MM.1S (cell line): ENCODE measurements at regions not wholly inside any gene's neighbourhood (a gene's known extent, or its start where the extent isn't known, plus 50 kb on each side); places are given as distances from the start of the nearest gene placed in this dataset.

Experiments used
- DNase-seq: peaks from one replicate; pipeline ENCODE4 v3.0.0-alpha.2; 2015
- H2AFZ ChIP-seq: fragments of 300-600 bp; sonication (generic); 2 replicates; pipeline ENCODE4 v1.6.0; 2016; ENCODE audit warnings: antibody characterized with exemption, low read length
- H3F3A ChIP-seq: fragments of 300-600 bp; sonication (generic); 2 replicates; pipeline ENCODE4 v1.6.1; 2016; ENCODE audit warnings: mild to moderate bottlenecking, antibody characterized with exemption, low read length, moderate library complexity, mixed read lengths; ENCODE audit not compliant: insufficient read depth
- H3K27ac ChIP-seq: fragments of 300-600 bp; sonication (generic); 2 replicates; pipeline ENCODE4 v1.5.1; 2016; ENCODE audit warnings: mild to moderate bottlenecking, low read length
- H3K27me3 ChIP-seq: fragments of 300-600 bp; sonication (generic); replicated peaks from 2 replicates; pipeline ENCODE4 v1.6.0; 2016; ENCODE audit warnings: low read length; ENCODE audit not compliant: insufficient read depth
- H3K36me3 ChIP-seq: fragments of 300-600 bp; sonication (generic); replicated peaks from 2 replicates; pipeline ENCODE4 v1.6.1; 2016; ENCODE audit warnings: mild to moderate bottlenecking, low read length, mixed read lengths; ENCODE audit not compliant: insufficient read depth
- H3K4me1 ChIP-seq: fragments of 300-600 bp; sonication (generic); 2 replicates; pipeline ENCODE4 v1.6.1; 2016; ENCODE audit warnings: low read length, mixed read lengths
- H3K4me2 ChIP-seq: fragments of 300-600 bp; sonication (generic); 2 replicates; pipeline ENCODE4 v1.6.0; 2016; ENCODE audit warnings: low read depth, low read length
- H3K4me3 ChIP-seq: fragments of 300-600 bp; sonication (generic); 2 replicates; pipeline ENCODE4 v1.5.1; 2016; ENCODE audit warnings: low read length, mixed read lengths
- H3K79me2 ChIP-seq: fragments of 300-600 bp; sonication (generic); 2 replicates; pipeline ENCODE4 v1.6.1; 2016; ENCODE audit warnings: mixed run types, low read length, mixed read lengths
- H3K9ac ChIP-seq: fragments of 300-600 bp; sonication (generic); 2 replicates; pipeline ENCODE4 v1.6.1; 2016; ENCODE audit warnings: low read length, mixed read lengths
- H3K9me2 ChIP-seq: fragments of 300-600 bp; sonication (generic); replicated peaks from 2 replicates; pipeline ENCODE4 v1.6.1; 2016; ENCODE audit warnings: mild to moderate bottlenecking, low read length, mixed read lengths; ENCODE audit not compliant: insufficient read depth
- H3K9me3 ChIP-seq: fragments of 300-600 bp; sonication (generic); replicated peaks from 2 replicates; pipeline ENCODE4 v1.6.1; 2016; ENCODE audit warnings: mild to moderate bottlenecking, low read length, mixed read lengths; ENCODE audit not compliant: insufficient read depth
- H4K20me1 ChIP-seq: fragments of 300-600 bp; sonication (generic); 2 replicates; pipeline ENCODE4 v1.6.1; 2016; ENCODE audit warnings: mild to moderate bottlenecking, low read length, moderate library complexity, mixed read lengths; ENCODE audit not compliant: insufficient read depth
- CTCF ChIP-seq: fragments of 300-600 bp; sonication (generic); IDR thresholded peaks from 2 replicates; pipeline ENCODE4 v1.5.1; 2016; ENCODE audit warnings: antibody characterized with exemption, low read length, mixed read lengths
- EZH2 ChIP-seq: fragments of 300-600 bp; sonication (generic); optimal IDR thresholded peaks from 2 replicates; pipeline ENCODE3; 2017; ENCODE audit warnings: low read depth, mild to moderate bottlenecking, antibody characterized with exemption, low read length, mixed read lengths
- EZH2phosphoT487 ChIP-seq: fragments of 300-600 bp; sonication (generic); IDR thresholded peaks from 2 replicates; pipeline ENCODE4 v1.6.1; 2018; ENCODE audit warnings: antibody characterized with exemption, low read length

GRCh38 chr21:41606706-41607105 is 98.7 kb upstream of the TMPRSS2 start:
- Histone ChIP-seq H3K27ac (no peak overlapping the region), H3K4me2 (no peak overlapping the region), H3K4me3 (no peak overlapping the region), H3K9ac (no peak overlapping the region), H2AFZ (no peak overlapping the region), H4K20me1 (no peaks in the 10 kb centered on the region), H3K79me2 (no peaks in the 10 kb centered on the region), H3K27me3 (peaks cover 32% of the 10 kb centered on the region), H3K36me3 (no peaks in the 10 kb centered on the region), H3F3A (no peaks in the 10 kb centered on the region), H3K9me3 (no peaks in the 10 kb centered on the region), H3K9me2 (no peaks in the 10 kb centered on the region), H3K4me1 (no peaks in the 10 kb centered on the region)
- DNase-seq: no peak
- TF ChIP-seq EZH2phosphoT487: no peak
- no peak for TF ChIP-seq EZH2

GRCh38 chr21:41605934-41606285 is 98.0 kb upstream of the TMPRSS2 start:
- TF ChIP-seq CTCF: no peak
- TF ChIP-seq EZH2phosphoT487: no peak
- no peak for TF ChIP-seq EZH2
- Histone ChIP-seq H3K36me3 (no peaks in the 10 kb centered on the region), H3K9me2 (no peaks in the 10 kb centered on the region), H3K4me3 (no peak overlapping the region), H3K27me3 (peaks cover 29% of the 10 kb centered on the region), H3K9me3 (no peaks in the 10 kb centered on the region), H3K79me2 (no peaks in the 10 kb centered on the region), H2AFZ (no peak overlapping the region), H3K4me1 (no peaks in the 10 kb centered on the region), H4K20me1 (no peaks in the 10 kb centered on the region), H3K9ac (no peak overlapping the region), H3K4me2 (no peak overlapping the region), H3K27ac (no peak overlapping the region), H3F3A (no peaks in the 10 kb centered on the region)
- no peak for DNase-seq

GRCh38 chr21:41605178-41605933 is 97.4 kb upstream of the TMPRSS2 start:
- Histone ChIP-seq H3F3A (no peaks in the 10 kb centered on the region), H3K27ac (no peak overlapping the region), H2AFZ (no peak overlapping the region), H3K27me3 (peaks cover 32% of the 10 kb centered on the region), H3K4me1 (no peaks in the 10 kb centered on the region), H3K4me2 (no peak overlapping the region), H4K20me1 (no peaks in the 10 kb centered on the region), H3K9me3 (no peaks in the 10 kb centered on the region), H3K4me3 (no peak overlapping the region), H3K9ac (no peak overlapping the region), H3K79me2 (no peaks in the 10 kb centered on the region), H3K36me3 (no peaks in the 10 kb centered on the region), H3K9me2 (no peaks in the 10 kb centered on the region)
- TF ChIP-seq EZH2phosphoT487: no peak
- no peak for TF ChIP-seq EZH2
- TF ChIP-seq CTCF: no peak
- no peak for DNase-seq

GRCh38 chr21:41604583-41605041 is 96.7 kb upstream of the TMPRSS2 start:
- TF ChIP-seq EZH2 (no peak), EZH2phosphoT487 (no peak), CTCF (no peak)
- Histone ChIP-seq H3K27ac (no peak overlapping the region), H3F3A (no peaks in the 10 kb centered on the region), H3K36me3 (no peaks in the 10 kb centered on the region), H3K9ac (no peak overlapping the region), H3K9me2 (no peaks in the 10 kb centered on the region), H3K4me1 (no peaks in the 10 kb centered on the region), H3K9me3 (no peaks in the 10 kb centered on the region), H2AFZ (no peak overlapping the region), H4K20me1 (no peaks in the 10 kb centered on the region), H3K4me3 (no peak overlapping the region), H3K79me2 (no peaks in the 10 kb centered on the region), H3K27me3 (peaks cover 39% of the 10 kb centered on the region), H3K4me2 (no peak overlapping the region)
- DNase-seq: no peak
